KMS-11 (cell line): ENCODE measurements at regions not wholly inside any gene's neighbourhood (a gene's known extent, or its start where the extent isn't known, plus 50 kb on each side); places are given as distances from the start of the nearest gene placed in this dataset.

Source experiments
- H2AFZ ChIP-seq: fragments of 200-600 bp; sonication (generic); 2 replicates; pipeline ENCODE4 v1.6.1; 2016; ENCODE audit warnings: antibody characterized with exemption, mixed run types, low read depth
- H3K27ac ChIP-seq: fragments of 200-600 bp; sonication (generic); 2 replicates; pipeline ENCODE4 v1.6.1; 2016; ENCODE audit warnings: mild to moderate bottlenecking, mixed run types
- H3K27me3 ChIP-seq: fragments of 200-600 bp; sonication (generic); 2 replicates; pipeline ENCODE4 v1.6.1; 2017; ENCODE audit warnings: mild to moderate bottlenecking, low read depth, mixed run types, moderate library complexity; ENCODE audit not compliant: insufficient read depth
- H3K36me3 ChIP-seq: fragments of 200-600 bp; sonication (generic); 2 replicates; pipeline ENCODE4 v1.6.1; 2017; ENCODE audit warnings: mild to moderate bottlenecking, mixed run types; ENCODE audit not compliant: insufficient read depth
- H3K4me1 ChIP-seq: fragments of 200-600 bp; sonication (generic); 2 replicates; pipeline ENCODE4 v1.6.1; 2016; ENCODE audit warnings: mild to moderate bottlenecking, low read depth, mixed run types; ENCODE audit not compliant: poor library complexity, severe bottlenecking
- H3K4me2 ChIP-seq: fragments of 200-600 bp; sonication (generic); 2 replicates; pipeline ENCODE4 v1.7.0; 2016; ENCODE audit warnings: mild to moderate bottlenecking, mixed run types
- H3K4me3 ChIP-seq: fragments of 200-600 bp; sonication (generic); IDR thresholded peaks from 2 replicates; pipeline ENCODE4 v1.6.1; 2017; ENCODE audit warnings: low read depth, low read length, mixed read lengths; ENCODE audit not compliant: insufficient read depth
- H3K79me2 ChIP-seq: fragments of 200-600 bp; sonication (generic); 2 replicates; pipeline ENCODE4 v1.6.1; 2016; ENCODE audit warnings: low read depth, mixed run types; ENCODE audit not compliant: insufficient read depth
- H3K9ac ChIP-seq: fragments of 200-600 bp; sonication (generic); 2 replicates; pipeline ENCODE4 v1.6.1; 2016; ENCODE audit warnings: mild to moderate bottlenecking, mixed run types
- H4K20me1 ChIP-seq: fragments of 200-600 bp; sonication (generic); 2 replicates; pipeline ENCODE4 v1.6.1; 2016; ENCODE audit warnings: mild to moderate bottlenecking, mixed run types; ENCODE audit not compliant: insufficient read depth
- CTCF ChIP-seq: fragments of 200-600 bp; sonication (generic); conservative IDR thresholded peaks from 2 replicates; pipeline ENCODE4 v1.6.1; 2017; ENCODE audit warnings: low read depth, mild to moderate bottlenecking, antibody characterized with exemption, low read length, moderate library complexity, mixed read lengths

GRCh38 chr13:76812206-76812897 is 73.9 kb downstream of the KCTD12 start:
- Histone ChIP-seq H3K4me1 (no peaks in the 10 kb centered on the region), H4K20me1 (no peaks in the 10 kb centered on the region), H3K27ac (no peak overlapping the region), H2AFZ (no peak overlapping the region), H3K9ac (no peak overlapping the region), H3K27me3 (no peaks in the 10 kb centered on the region), H3K79me2 (no peaks in the 10 kb centered on the region), H3K4me3 (no peak overlapping the region), H3K36me3 (no peaks in the 10 kb centered on the region), H3K4me2 (no peak overlapping the region)
- no peak for TF ChIP-seq CTCF

- no peak overlapping the region for H3K9ac ChIP-seq
Observed at GRCh38 chr13:76809389-76809788, 76.8 kb downstream of the KCTD12 start.

GRCh38 chr13:76808927-76809326 is 77.3 kb downstream of the KCTD12 start:
- H3K4me2 ChIP-seq = no peak overlapping the region
- H3K9ac ChIP-seq = no peak overlapping the region
- H4K20me1 ChIP-seq = no peaks in the 10 kb centered on the region
- H2AFZ ChIP-seq = no peak overlapping the region
- no peaks in the 10 kb centered on the region for H3K4me1 ChIP-seq
- no peaks in the 10 kb centered on the region for H3K79me2 ChIP-seq
- no peak for TF ChIP-seq CTCF
- no peaks in the 10 kb centered on the region for H3K27me3 ChIP-seq
- H3K36me3 ChIP-seq = no peaks in the 10 kb centered on the region
- H3K4me3 ChIP-seq = no peak overlapping the region
- H3K27ac ChIP-seq = no peak overlapping the region

More at GRCh38 chr13:76809389-76809788, 76.8 kb downstream of the KCTD12 start:
- no peak overlapping the region for H2AFZ ChIP-seq
- no peak overlapping the region for H3K27ac ChIP-seq
- no peak for TF ChIP-seq CTCF
- no peaks in the 10 kb centered on the region for H4K20me1 ChIP-seq
- H3K4me3 ChIP-seq = no peak overlapping the region
- H3K79me2 ChIP-seq = no peaks in the 10 kb centered on the region
- H3K4me2 ChIP-seq = no peak overlapping the region
- H3K36me3 ChIP-seq = no peaks in the 10 kb centered on the region
- no peaks in the 10 kb centered on the region for H3K27me3 ChIP-seq
- no peaks in the 10 kb centered on the region for H3K4me1 ChIP-seq

GRCh38 chr13:76804801-76805200 is 81.4 kb downstream of the KCTD12 start:
- Histone ChIP-seq H3K36me3 (no peaks in the 10 kb centered on the region), H3K4me3 (no peak overlapping the region), H3K27me3 (no peaks in the 10 kb centered on the region), H2AFZ (no peak overlapping the region), H3K9ac (no peak overlapping the region), H3K79me2 (no peaks in the 10 kb centered on the region), H3K27ac (no peak overlapping the region), H3K4me1 (no peaks in the 10 kb centered on the region), H4K20me1 (no peaks in the 10 kb centered on the region), H3K4me2 (no peak overlapping the region)
- no peak for TF ChIP-seq CTCF
